Right kidney (tissue), 1 donor: ENCODE measurements at regions not wholly inside any gene's neighbourhood (a gene's known extent, or its start where the extent isn't known, plus 50 kb on each side); places are given as distances from the start of the nearest gene placed in this dataset.

ENCODE experiments used
- DNase-seq: peaks from one replicate; pipeline ENCODE4 v3.0.0-alpha.2; 2016

DNA sequence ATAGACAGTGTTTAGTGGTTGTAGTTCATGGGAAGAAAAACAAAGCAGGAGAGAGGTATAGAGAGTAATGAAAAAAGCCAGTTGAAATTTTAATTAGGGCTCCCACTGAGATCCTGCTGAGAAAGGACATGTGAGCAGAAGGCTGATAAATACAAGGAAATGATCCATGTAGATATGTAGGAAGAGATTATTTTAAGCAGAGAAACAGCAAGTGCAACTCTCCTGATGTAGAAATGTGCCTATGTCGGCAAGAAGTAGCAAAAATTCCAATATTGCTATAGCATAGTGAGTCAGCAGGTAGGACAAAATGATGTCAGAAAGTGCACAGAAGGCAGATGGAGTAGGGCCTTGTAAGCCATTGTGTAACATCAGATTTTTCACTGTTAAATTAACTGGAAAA is 1027.3 kb downstream of the PCDH18 start:
- DNase-seq, result no peak

DNA sequence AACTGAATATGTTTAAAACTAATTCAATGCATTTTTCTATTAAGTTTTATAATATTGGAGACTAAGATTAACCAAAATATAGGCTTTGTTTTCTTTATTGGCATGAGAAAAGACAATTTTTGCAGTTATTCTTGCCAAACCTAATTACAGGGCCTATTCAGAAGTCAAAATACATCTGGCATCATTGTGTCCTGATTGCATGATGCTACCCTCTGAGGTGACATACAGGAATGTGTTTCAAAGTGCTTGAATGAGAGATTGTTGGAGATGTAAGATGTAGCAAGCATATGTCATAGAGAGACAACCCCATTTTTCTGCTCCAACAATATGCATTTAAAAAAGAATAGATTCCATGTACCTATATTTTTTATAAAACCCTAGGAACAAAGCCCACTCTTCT is 1036.4 kb downstream of the PCDH18 start:
- DNase-seq, result no peak

DNA sequence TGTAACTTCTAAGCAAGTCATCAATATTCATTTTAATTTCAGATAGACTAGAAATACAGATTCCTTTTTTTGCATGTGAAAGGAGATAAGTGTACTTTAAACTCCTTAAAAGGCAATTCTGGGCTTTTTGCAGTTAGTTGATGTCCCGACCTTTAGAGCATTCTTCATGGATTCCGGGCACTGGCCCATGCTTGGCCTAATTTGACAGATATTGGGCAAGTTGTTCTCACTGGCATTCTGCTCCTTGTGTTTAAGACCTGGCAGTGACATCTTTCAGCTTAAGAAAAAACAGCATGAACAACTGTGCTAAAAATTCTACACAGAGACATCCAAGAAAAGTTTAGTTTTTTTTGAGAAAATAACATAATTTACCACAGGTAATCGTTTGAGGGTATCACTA is 1037.2 kb downstream of the PCDH18 start:
- no peak for DNase-seq

DNA sequence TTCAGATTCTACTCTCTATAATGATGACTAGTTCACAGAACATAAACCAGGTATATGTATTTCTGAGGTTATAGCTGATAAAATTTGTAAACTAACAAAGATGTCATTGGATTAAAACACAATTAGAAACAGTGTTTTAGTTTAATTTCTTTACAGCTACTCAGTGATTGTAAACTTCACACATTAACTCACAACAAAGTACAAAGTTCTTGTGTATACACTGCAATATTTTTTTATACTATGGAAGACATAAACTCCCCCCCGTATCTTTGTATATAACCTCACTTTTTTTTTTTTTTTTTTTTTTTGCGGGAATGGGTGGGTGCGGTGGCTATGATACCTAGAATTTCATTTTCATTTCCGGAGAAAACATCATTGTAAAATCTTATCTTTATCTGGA is 1043.2 kb downstream of the PCDH18 start:
- DNase-seq, result no peak

DNA sequence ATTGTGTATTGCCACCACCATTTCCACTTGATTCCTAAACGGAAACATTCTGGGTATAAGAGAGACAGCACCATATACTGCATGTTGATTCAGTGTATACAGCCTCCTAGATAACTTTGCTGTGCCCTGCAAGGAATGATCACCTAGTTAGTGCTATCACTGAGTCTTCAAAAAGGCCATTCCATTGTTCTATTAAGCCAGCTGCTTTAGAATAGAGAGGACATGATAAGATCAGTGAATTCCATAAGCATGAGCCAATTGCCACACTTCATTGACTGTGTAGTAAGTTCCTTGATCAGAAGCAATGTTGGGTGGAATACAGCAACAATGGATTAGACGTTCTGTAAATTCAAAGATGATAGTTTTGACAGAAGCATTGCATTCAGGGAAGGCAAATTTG is 1047.3 kb downstream of the PCDH18 start:
- no peak for DNase-seq

DNA sequence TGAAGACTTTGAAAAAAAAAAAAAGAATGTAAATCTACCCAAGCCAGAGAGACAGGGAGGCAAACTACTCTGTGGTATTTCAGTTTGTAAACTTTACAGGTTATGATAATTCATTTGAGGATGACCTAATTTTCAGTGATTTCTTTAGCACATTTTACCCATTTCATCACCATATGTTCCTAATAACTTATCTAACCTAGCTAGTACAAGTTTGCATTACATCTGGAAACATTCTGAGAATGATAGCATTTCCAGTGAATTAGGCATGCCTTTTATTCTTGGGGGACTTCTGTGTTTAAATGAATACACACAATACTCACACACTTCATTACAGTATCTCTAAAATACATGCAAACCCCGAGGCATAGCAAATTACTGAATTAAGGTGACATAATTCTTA is 1055.5 kb downstream of the PCDH18 start:
- DNase-seq, result no peak

DNA sequence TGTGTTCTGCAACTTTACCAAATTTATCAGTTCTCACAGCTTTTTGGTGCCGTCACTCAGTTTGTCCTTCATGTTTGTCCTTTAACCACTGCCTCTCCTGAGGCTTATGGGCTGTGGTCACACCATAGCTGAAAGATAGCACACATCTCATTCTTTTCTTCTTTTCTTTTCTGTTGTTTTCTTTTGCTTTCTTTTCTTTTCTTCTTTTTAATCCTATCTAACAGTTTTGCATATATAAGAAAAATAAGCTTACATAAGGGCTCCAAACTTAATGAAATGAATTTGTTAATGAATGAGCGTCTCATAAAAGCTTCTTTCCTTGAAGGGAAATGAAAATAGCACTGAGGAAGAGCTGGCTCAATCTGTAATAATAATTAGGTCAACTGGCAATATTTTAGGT is 1061.2 kb downstream of the PCDH18 start:
- no peak for DNase-seq

DNA sequence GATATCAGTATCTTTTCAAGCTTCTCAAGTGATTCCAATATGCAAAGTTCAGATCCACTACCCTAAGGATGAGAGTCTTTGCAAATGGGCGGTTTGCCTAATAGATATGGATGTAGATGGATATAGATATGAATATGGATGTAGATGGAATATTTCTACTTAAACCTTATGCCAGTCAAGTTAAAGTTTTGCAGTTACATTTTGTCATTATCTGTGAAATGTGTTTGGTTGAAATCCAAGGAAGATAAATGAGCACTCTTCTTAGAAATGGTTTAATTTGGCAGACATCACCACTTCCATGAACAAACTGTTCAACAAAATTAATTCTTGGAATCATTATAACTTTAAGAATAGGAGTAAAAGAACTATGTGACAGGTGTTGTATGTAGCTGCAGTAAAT is 1066.6 kb downstream of the PCDH18 start:
- DNase-seq, result no peak

DNA sequence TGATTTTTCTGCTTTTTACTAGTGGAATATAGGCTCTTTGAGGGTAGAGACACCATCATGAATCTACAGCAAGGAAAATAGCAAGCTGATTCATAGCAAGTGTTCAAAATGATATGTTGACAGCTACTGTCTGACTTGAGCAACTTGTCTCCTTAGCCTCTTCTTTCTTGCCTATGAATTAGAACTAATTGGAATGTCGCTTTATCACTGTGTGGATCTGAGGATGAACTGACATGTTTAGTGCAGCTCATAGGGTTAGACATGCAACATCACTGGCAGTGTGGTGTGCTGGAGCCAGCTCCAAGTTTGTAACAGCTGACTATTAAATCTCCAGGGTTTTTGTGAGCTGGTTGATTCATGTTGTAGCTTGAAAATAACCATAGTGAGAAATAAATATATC is 1068.4 kb downstream of the PCDH18 start:
- DNase-seq, result no peak

DNA sequence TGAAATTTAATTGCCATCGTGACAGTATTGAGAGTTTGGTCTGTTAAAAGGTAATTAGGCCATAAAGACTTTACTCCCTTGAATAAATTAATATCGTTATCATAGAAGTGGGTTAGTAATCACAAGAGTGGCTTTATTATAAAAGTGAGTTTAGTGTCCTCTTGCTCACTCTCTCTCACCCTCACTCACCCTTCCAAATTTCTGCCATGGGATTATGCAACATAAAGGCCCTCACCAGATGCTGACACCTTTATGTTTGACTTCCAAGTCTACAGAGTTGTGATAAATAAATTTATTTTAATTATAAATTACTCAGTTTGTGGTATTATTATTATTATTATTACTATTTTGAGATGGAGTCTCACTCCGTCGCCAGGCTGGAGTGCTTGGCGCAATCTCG is 1070.8 kb downstream of the PCDH18 start:
- no peak for DNase-seq

DNA sequence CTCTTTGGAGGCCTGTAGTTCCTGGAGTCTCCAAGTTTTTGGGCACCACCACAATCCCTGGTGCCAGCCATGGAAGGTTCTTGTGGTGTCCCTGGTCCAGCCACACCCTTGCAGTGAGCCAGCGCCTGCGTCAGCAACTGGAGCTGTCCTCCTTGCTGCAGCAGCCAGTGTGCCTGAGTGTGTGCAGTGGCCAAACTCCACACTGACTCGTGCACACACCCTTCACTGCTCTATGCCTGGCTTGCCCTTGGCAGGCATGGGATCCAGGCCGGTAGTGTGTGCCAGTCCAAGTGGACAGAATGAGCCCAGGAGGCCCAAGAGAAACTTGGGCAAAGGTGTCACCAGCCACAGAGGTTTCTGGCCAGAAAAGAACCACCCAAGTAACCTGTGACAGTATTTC is 1074.0 kb downstream of the PCDH18 start:
- DNase-seq, result no peak

DNA sequence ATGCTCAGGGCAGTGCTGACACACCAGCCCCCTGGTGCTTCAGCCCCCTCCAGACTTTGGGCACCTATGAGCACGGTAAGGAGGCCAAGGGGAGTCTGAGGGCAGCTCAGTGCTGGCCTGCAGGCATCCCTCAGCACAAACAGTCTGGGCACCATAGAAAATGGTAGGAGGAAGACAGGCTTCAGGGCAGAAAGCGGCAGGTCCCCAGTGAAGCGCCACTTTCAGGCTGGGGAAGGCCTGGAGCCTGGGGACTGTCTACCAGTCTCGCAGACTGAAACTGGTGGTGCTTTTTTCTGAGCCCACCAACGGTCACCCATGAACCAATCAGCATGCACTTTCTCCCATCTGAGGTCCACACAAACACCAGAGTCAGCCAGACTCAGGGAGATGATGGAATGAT is 1074.7 kb downstream of the PCDH18 start:
- DNase-seq, result no peak

DNA sequence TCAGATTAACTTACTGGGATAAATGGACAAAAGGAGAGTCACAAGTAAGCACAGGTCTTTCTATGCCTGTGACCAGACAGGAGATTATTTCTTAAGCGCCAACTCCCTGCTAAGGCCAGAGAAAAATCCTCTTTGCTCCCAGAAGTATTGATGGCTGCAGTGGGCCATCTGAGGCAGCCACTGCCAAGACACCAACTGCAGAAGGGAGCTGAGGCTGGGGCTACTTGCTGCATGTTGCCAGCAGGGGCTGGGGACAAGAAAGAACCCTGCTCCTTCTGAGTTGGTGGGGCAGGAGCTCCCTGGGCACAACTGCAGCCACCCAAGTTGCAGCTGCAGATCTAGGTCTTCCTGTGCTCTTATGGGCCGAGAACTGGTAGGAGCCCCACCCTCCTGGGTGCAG is 1075.3 kb downstream of the PCDH18 start:
- DNase-seq, result no peak

DNA sequence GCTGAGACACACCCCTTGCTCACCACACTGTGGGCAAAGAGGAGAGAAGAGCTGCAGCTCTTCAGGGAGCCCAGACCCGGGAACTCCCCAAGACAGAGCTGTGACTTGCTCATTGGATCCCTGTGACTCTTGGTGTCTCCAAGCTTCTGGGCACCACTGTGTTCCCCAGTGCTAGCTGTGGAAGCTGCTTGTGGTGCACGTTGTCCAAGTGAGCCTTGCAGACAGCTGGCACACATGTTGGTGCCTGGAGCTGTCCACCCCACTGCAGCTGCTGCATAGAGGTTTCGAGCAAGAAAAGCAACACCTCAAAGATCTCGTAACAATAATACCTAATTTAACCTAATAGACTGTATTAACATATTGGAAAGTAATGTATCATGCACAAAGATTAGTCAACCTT is 1089.3 kb downstream of the PCDH18 start:
- DNase-seq, result no peak

DNA sequence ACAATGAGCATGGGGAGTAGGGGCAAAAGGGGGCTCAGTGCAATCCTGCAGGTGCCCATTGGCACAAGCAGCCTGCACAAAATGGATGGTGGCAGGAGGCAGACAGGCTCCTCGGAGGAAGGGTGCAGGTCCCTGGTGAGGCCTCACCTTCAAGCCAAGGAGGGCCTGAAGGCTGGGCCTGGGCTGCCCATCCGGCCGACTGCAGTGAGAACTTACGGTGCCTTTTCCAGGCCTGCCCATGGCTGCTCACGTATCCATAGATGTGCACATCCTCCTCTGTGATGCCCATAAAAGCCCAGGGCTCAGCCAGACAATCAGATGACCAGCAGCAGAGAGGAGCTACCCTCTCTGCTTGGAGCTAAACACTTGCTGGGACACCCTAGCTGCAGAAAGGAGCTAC is 1089.8 kb downstream of the PCDH18 start:
- DNase-seq, result no peak

DNA sequence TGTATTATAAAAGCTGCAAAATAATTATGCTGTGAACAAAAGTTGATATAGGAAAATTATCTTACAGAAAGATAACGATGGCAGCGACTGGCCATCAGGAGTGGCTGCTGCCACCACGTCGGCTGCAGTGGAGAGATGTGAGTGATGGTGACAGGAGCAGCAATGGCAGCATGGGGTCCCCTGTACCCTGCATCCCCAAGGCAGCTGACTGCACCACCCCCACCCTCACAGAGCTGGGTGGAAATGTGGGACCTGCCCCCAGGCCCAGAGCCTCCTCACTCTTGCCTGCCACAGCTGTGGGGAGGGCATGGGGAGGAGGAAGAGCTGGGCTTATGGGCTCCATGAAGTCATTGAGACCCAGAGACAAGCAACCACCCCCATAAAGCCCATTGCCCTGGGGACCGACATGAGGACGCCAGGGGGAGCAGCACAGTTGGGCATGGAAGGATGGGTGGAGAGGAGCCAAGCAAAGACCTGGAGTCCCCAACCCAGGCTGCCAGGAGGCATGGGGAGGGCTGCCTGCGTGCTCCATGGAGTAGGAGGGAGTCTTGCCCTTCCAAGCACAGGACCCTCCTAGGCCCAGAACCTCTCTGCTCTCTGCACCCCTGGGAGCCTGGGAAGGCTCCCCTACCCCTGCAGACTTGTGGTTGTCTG is 1090.5 kb downstream of the PCDH18 start:
- no peak for DNase-seq

DNA sequence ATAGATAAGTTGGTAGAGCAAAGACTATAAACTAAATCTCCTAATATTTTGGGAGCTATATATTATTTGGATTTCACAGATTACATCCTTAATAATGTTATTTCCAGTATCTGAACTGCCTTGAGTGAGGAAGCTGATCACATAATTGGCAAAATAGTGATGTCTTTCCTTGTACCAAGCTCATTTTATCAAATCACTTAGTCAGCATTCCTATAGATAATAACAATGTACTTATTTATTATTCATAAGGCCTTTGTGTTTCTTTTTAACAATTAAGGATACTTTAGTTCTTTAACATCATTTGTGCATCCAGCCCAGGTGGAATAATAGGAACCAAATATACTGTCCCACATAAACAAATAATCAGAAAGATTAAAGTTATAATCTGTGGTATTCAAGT is 1093.6 kb downstream of the PCDH18 start:
- DNase-seq, result no peak

DNA sequence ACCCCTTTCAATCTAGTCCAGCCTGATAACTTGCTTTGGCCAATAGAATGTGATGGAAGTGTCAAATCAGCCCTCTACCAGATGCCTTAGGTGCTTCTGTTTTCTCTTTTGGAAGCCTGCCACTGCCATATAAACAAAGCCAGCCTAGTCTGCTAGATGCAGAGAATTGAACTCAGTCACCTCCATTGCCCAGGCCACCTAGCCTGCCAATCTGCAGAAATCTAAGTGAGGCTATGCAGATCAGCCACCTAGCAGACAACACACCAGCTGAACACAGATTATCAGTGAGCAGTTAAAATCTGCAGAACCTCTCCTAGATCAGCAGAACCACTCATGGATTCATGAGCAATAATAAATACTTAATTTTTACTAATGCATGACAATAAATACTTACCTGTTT is 1108.2 kb downstream of the PCDH18 start:
- DNase-seq, result no peak

DNA sequence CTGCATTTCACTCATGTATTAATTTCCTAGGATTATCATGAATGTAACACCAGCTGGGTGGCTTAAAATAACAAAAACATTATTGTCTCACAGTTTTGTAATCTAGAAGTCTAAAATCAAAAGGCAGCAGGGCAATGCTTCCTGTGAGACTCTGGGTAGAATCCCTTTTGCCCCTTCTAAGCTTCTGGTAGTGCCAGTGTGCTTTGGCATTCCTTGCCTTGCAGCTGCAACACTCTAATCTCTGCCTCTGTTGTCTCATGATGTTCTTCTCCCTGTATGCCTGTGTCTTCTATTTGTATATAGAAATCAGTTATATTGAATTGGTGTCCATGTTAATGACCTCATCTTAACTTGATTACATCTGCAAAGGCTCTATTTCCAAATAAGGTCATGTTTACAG is 1117.3 kb downstream of the PCDH18 start:
- no peak for DNase-seq

DNA sequence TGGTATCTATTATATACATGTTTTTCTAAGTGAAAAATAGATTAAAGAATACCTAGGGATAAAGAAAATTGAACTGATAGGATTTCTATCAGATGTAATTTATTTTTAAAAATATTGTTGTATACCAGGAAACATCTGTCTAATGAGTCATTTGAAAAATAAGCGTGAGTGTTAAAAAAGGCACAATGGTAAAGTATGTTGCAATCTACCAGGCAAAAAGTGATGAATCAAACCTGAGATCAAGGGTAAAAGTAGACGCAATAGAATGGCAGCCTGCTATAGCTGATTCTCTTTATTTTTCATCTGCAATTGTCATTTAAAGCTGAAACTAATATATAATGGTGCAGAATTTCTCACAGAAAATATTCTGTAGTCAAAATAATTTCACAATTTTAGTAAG is 1119.6 kb downstream of the PCDH18 start:
- no peak for DNase-seq

DNA sequence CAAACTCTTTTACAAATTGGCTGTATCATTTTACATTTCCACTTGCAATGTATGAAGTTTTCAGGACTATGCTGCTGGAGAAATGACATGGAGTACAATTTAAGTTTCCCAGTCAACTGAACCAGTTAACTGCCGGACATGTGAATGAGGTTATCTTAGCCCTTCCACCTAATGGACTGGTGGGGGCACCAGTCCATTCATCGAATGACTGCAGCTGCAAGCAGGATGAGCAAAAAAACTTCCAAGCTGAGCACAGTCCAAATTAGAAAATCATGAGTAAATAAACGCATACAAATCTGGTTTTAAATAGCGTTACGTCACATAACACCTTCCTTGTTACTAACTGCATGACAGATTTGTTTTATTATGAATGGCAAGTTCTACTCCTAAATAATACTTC is 1131.5 kb downstream of the PCDH18 start:
- no peak for DNase-seq

DNA sequence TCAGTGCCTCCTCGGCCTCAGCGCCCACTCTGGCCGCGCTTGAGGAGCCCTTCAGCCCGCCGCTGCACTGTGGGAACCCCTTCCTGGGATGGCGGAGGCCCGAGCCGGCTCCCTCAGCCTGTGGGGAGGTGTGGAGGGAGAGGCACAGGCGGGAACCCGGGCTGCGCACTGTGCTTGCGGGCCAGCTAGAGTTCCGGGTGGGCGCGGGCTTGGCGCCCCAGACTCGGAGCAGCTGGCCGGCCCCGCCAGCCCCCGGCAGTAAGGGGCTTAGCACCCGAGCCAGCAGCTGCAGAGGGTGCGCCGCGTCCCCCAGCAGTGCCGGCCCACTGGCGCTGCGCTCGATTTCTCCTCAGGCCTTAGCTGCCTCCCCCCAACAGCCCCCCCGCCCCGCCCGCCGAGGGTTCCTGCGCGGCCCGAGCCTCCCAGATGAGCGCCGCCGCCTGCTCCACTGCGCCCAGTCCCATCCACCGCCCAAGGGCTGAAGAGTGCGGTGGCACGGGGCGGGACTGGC is 1137.0 kb downstream of the PCDH18 start:
- DNase-seq, result no peak

DNA sequence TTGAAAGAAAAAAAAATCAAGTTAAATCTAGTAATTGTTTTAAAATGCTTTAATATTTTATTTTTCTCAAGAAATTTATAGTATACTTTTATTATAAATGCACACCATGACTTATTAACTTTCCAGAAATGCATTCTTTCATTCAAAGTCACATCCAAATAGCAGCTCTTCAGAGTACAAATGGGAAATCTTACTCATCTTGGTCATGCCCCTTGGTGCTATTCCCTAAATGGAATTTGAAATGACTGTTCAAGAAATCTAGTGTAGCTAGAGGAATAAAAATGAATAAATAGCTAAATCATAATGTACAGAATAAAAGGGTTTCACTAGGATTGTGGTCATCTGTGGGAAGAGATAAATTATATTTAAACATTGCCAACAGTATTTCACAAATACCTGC is 1139.7 kb downstream of the PCDH18 start:
- DNase-seq, result no peak

DNA sequence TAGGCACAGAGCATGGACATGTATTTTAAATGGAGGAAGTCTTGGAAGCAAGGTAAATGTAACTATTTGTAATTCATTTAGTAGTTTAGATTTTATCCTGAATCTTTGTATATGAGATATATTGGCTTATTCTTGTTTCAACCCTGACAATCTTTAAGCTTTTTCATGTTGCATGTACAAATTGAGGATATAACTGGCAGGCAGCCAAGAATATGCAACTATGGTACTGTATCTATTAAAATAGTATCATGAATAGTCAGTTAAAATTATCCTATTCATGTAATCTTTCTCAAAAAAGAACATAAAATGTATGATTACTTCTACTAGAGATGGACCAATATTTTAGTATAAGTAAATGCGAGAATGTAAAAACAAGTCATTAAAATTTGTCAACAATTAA is 1141.5 kb downstream of the PCDH18 start:
- DNase-seq, result no peak

DNA sequence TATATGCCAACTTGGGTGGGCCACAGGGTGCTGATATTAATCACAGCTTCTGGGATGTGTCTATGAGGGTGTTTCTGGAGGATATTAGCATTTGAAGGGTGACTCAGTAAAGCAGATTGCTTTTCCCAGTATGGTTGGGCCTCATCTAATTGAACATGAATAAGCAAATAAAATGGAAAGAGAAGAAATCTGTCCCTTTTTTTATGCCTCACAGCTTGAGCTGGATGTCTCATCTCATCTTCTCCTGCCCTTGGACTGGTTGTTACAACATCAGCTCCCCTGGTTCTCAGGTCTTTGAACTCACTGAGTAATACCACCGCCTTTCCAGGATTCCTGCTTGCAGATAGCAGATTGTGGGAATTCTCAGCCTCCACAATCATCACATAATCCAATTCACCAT is 1149.2 kb downstream of the PCDH18 start:
- no peak for DNase-seq
